Mammary epithelial cell (primary cell): ENCODE measurements at regions not wholly inside any gene's neighbourhood (a gene's known extent, or its start where the extent isn't known, plus 50 kb on each side); places are given as distances from the start of the nearest gene placed in this dataset.

Source experiments
- EZH2 ChIP-seq: IDR thresholded peaks from 2 replicates; pipeline ENCODE4 v1.6.1; 2012; ENCODE audit warnings: low read length, inconsistent platforms, borderline replicate concordance
- TF ChIP-seq, protein P1 (sequence below), 2 donors: IDR thresholded peaks in 1 of 2; conservative IDR thresholded peaks in 1 of 2; 2 replicates each; pipeline ENCODE4 v1.5.1; 2011 to 2012; ENCODE audit warnings: inconsistent platforms in 2 of 2, low read length in 2 of 2, mild to moderate bottlenecking in 2 of 2, control low read depth in 1 of 2, low read depth in 1 of 2; ENCODE audit not compliant: insufficient read depth in 1 of 2; ENCODE audit errors: extremely low read depth in 1 of 2

- TF ChIP-seq, protein P1, sequence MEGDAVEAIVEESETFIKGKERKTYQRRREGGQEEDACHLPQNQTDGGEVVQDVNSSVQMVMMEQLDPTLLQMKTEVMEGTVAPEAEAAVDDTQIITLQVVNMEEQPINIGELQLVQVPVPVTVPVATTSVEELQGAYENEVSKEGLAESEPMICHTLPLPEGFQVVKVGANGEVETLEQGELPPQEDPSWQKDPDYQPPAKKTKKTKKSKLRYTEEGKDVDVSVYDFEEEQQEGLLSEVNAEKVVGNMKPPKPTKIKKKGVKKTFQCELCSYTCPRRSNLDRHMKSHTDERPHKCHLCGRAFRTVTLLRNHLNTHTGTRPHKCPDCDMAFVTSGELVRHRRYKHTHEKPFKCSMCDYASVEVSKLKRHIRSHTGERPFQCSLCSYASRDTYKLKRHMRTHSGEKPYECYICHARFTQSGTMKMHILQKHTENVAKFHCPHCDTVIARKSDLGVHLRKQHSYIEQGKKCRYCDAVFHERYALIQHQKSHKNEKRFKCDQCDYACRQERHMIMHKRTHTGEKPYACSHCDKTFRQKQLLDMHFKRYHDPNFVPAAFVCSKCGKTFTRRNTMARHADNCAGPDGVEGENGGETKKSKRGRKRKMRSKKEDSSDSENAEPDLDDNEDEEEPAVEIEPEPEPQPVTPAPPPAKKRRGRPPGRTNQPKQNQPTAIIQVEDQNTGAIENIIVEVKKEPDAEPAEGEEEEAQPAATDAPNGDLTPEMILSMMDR (conservative IDR thresholded peaks at IDR 0.05 in 1 of 2, IDR thresholded peaks at IDR 0.05 in 1 of 2; ENCODE audit: extremely low read depth in 1 of 2, insufficient read depth in 1 of 2, low read depth in 1 of 2, low read length in 2 of 2) = no peak
- TF ChIP-seq EZH2 = no peak
Measured at GRCh38 chr7:54843841-54844355, 84.9 kb upstream of the SEC61G start.
